Panc1 (cell line): ENCODE measurements at regions not wholly inside any gene's neighbourhood (a gene's known extent, or its start where the extent isn't known, plus 50 kb on each side); places are given as distances from the start of the nearest gene placed in this dataset.

Experiments used
- ATAC-seq: fragments of 200-7000 bp; cut with Tn5 transposase; 2 replicates; pipeline ENCODE4 v1.9.1; 2020; ENCODE audit warnings: mild to moderate bottlenecking, moderate library complexity
- BruUV-seq: library from RNA; stranded (reverse); fragments of 400-500 nt; replicated peaks from 2 replicates; lab custom pipeline; 2021; lab: Mats Ljungman, UMichigan
- CTCF ChIA-PET: fragments of 300-600 bp; sonication (Branson Sonifier 250); formaldehyde crosslinking; loops from one replicate; lab custom pipeline; 2022; ENCODE audit warnings: antibody characterized with exemption; lab: Charles Lee
- POLR2A ChIA-PET: fragments of 300-600 bp; sonication (Branson Sonifier 250); formaldehyde crosslinking; loops from one replicate; lab custom pipeline; 2022; ENCODE audit warnings: antibody characterized with exemption; lab: Charles Lee
- DNase-seq: peaks from one replicate; pipeline ENCODE4 v3.0.0-alpha.2; 2010; ENCODE audit warnings: low read depth, low spot score
- H3K27ac ChIP-seq: 2 replicates; pipeline ENCODE4 v1.5.1; 2011; ENCODE audit warnings: mild to moderate bottlenecking, low read length, inconsistent platforms
- H3K27me3 ChIP-seq: fragments of 200-500 bp; sonication (Bioruptor generic); 2 replicates; pipeline ENCODE4 v1.6.0; 2014; ENCODE audit warnings: low read length, inconsistent platforms; ENCODE audit not compliant: control insufficient read depth, insufficient read depth
- H3K36me3 ChIP-seq: fragments of 200-500 bp; sonication (Bioruptor generic); 2 replicates; pipeline ENCODE4 v1.5.1; 2014; ENCODE audit warnings: inconsistent platforms, mild to moderate bottlenecking, low read length, moderate library complexity; ENCODE audit not compliant: control insufficient read depth, insufficient read depth
- H3K4me1 ChIP-seq: 2 replicates; pipeline ENCODE4 v1.5.1; 2011; ENCODE audit warnings: inconsistent platforms, mild to moderate bottlenecking, low read length, moderate library complexity; ENCODE audit not compliant: control insufficient read depth, insufficient read depth
- H3K4me3 ChIP-seq, 2 experiments: 2 replicates each; pipeline ENCODE4 v1.5.1; 2011 to 2012; ENCODE audit warnings: low read depth in 2 of 2, low read length in 2 of 2, mild to moderate bottlenecking in 2 of 2, inconsistent platforms in 1 of 2, moderate library complexity in 1 of 2
- H3K9me3 ChIP-seq: fragments of 200-500 bp; sonication (Bioruptor generic); 2 replicates; pipeline ENCODE4 v1.5.1; 2014; ENCODE audit warnings: low read depth, mild to moderate bottlenecking, inconsistent platforms, low read length, moderate library complexity; ENCODE audit not compliant: control insufficient read depth, insufficient read depth
- CTCF ChIP-seq: fragments of 450-650 bp; IDR thresholded peaks from 2 replicates; pipeline ENCODE4 v1.5.1; 2017; ENCODE audit warnings: mild to moderate bottlenecking
- POLR2AphosphoS5 ChIP-seq: IDR thresholded peaks from 2 replicates; pipeline ENCODE4 v1.6.1; 2012; ENCODE audit warnings: mild to moderate bottlenecking, low read depth, low read length, moderate library complexity
- REST ChIP-seq, 2 experiments: IDR thresholded peaks; 2 replicates each; pipeline ENCODE4 v1.6.1; 2011 to 2012; ENCODE audit warnings: low read depth in 2 of 2, control low read depth in 1 of 2, low read length in 1 of 2, mild to moderate bottlenecking in 1 of 2, moderate library complexity in 1 of 2; ENCODE audit not compliant: insufficient read depth in 1 of 2
- SIN3A ChIP-seq: IDR thresholded peaks from 2 replicates; pipeline ENCODE4 v1.6.1; 2012; ENCODE audit warnings: low read depth, mild to moderate bottlenecking, low read length, moderate library complexity, borderline replicate concordance; ENCODE audit not compliant: insufficient read depth
- TCF7L2 ChIP-seq: IDR thresholded peaks from 2 replicates; pipeline ENCODE4 v1.6.1; 2011; ENCODE audit warnings: mild to moderate bottlenecking, low read depth, low read length, inconsistent platforms
- in situ Hi-C: cut with HindIII; loops from 2 replicates; pipeline ENCODE4 v1.10.0; 2016; ENCODE audit warnings: low sequenced_read_pairs, low pct_unique_long_range_greater_than_20kb
- intact Hi-C: fragments of 100-400 bp; cut with micrococcal nuclease; formaldehyde crosslinking; loops from one replicate; pipeline ENCODE4 v1.10.0; 2022; ENCODE audit not compliant: unreplicated experiment

DNA sequence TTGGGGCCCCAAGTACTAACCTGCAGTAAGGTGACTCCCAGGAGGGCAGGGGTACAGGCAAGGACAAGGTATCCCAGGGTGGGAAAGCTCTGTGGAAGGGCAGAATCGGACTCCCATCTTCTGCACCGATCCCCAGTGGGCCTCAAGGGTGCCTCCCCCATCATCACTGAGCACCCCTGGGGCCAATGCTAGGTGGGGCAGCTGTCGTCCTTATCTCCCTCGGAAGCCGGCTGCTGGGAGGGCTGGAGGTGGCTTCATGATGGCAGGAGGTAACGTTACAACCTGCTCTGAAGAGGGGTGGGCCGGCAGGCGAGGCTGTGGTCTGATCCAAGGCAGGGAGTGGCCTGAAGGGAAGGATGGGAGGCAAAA lies 87.6 kb upstream of the LINC01488 start:
- CTCF ChIA-PET, result no interaction called here
- Histone ChIP-seq H3K36me3 (no peaks in the 10 kb centered on the region), H3K27me3 (no peaks in the 10 kb centered on the region), H3K4me3 (no peak overlapping the region), H3K9me3 (no peaks in the 10 kb centered on the region), H3K4me1 (peaks cover 3% of the 10 kb centered on the region; the same call in 1 of the 2 replicates), H3K27ac (no peak overlapping the region)
- DNase-seq (no peak), ATAC-seq (no peak)
- in situ Hi-C loops, result no loop called here
- no TSS peak for BruUV-seq
- no peak for TF ChIP-seq CTCF
- no peak for TF ChIP-seq SIN3A
- no peak for TF ChIP-seq TCF7L2
- TF ChIP-seq POLR2AphosphoS5, result no peak
- TF ChIP-seq REST (IDR thresholded peaks at IDR 0.05; ENCODE audit: insufficient read depth in 1 of 2, low read depth in 2 of 2, low read length in 1 of 2), result no peak
- POLR2A ChIA-PET, result no interaction called here
- intact Hi-C loops, result no loop called here

DNA sequence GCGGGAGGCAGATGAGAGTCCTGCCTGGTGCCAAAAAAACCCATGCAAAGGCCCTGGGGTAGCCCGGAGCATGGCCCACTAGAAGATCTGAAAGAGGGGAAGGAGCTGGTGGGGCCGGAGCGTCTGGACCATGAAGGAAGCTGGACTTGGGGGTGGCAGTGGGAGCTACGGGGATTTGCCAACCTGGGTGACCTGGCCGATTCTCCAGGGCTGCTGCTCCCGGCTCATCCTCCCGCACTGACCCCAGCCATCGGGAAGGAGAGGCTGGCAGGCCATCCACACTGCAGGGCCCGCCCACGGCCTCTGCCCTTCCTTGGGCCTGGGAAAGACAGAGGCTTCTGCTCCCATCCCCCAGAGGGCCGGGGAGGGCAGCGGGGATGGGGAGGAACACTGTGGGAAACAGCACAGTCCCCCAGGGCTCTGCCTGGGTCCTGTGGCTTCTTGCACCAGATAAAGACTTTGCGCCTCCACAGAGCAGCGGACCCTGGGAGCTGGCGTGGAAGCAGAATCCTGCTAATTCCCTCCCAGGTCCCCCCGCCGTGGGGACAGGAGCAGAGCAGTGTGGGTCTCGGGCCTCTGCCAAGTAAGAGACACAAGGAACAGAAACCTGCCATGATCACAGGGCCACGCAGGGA lies 87.1 kb upstream of the LINC01488 start:
- Histone ChIP-seq H3K27me3 (no peaks in the 10 kb centered on the region), H3K9me3 (no peaks in the 10 kb centered on the region), H3K27ac (no peak overlapping the region; the same call in 1 of the 2 replicates), H3K4me3 (no peak overlapping the region), H3K36me3 (no peaks in the 10 kb centered on the region), H3K4me1 (peaks cover 3% of the 10 kb centered on the region; the same call in 1 of the 2 replicates)
- ChIA-PET CTCF (no interaction called here), POLR2A (no interaction called here)
- no TSS peak for BruUV-seq
- in situ Hi-C loops, result no loop called here
- DNase-seq (no peak), ATAC-seq (0 out of 2 replicates have a peak, but pooled peaks have one; percentile 20)
- intact Hi-C loops, result no loop called here
- TF ChIP-seq POLR2AphosphoS5 (no peak), REST (IDR thresholded peaks at IDR 0.05; ENCODE audit: insufficient read depth in 1 of 2, low read depth in 2 of 2, low read length in 1 of 2) (no peak), SIN3A (no peak), TCF7L2 (no peak), CTCF (no peak)
